ENCODE measurements at regions not wholly inside any gene's neighbourhood (a gene's known extent, or its start where the extent isn't known, plus 50 kb on each side); places are given as distances from the start of the nearest gene placed in this dataset.

DNA sequence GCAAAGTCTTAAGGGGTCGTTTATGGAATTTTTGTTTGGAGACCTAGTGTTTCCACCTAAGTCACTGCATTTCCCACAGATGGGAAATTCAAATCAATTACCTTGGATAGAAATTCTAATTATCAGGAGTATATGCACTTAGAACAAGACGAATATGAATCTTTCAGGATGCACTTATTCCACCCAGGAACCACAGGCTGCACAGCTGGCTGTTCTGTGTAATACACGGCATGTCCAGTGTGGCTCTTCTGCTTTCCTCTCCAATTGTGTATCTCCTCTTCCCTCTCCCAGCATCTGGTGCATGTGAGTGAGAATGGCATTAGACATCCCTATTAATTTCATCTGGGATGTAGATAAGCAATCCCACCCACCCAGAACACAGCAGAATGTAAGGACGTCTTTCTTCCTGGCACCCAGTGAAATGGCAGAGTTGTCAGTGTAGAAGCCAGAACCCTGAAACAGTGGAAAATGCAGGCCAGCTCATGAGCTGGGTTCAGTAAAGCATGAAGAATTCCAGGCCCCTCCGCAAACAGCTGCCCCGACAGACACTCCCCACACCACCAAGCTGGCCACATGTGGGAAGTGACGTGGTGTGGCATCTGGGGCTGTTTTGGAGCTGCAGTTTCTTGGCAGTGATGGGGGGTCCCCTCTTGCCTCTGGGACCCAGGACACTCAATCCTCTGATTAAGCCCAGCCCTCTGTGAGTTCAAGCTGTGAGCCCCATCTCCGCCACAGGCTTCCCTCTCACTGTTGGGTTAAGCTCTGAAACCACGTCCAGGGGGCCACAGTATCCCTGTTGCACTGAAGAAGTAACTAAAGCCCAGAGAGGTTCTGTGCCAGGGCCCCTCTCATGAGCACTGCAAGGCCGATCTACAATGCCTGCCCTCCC is 180.1 kb upstream of the CST7 start:
- TF ChIP-seq, protein P1, sequence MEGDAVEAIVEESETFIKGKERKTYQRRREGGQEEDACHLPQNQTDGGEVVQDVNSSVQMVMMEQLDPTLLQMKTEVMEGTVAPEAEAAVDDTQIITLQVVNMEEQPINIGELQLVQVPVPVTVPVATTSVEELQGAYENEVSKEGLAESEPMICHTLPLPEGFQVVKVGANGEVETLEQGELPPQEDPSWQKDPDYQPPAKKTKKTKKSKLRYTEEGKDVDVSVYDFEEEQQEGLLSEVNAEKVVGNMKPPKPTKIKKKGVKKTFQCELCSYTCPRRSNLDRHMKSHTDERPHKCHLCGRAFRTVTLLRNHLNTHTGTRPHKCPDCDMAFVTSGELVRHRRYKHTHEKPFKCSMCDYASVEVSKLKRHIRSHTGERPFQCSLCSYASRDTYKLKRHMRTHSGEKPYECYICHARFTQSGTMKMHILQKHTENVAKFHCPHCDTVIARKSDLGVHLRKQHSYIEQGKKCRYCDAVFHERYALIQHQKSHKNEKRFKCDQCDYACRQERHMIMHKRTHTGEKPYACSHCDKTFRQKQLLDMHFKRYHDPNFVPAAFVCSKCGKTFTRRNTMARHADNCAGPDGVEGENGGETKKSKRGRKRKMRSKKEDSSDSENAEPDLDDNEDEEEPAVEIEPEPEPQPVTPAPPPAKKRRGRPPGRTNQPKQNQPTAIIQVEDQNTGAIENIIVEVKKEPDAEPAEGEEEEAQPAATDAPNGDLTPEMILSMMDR (IDR thresholded peaks at IDR 0.05) = no peak
- TF ChIP-seq POLR2A (IDR thresholded peaks at IDR 0.05) = no peak
- TF ChIP-seq POLR2AphosphoS5 (IDR thresholded peaks at IDR 0.05) = no peak
- TF ChIP-seq EP300 (IDR thresholded peaks at IDR 0.05) = no peak

Measured in gastroesophageal sphincter (tissue), 3 donors.